GM21737 (cell line): ENCODE measurements at regions not wholly inside any gene's neighbourhood (a gene's known extent, or its start where the extent isn't known, plus 50 kb on each side); places are given as distances from the start of the nearest gene placed in this dataset.
"Not testable (repeated sequence)": the region's sequence is repeated elsewhere in the genome, so short reads cannot be mapped to it uniquely, and the experiment has no call there.

ENCODE experiments used
- ATAC-seq: cut with Tn5 transposase; IDR thresholded peaks from one replicate; pipeline ENCODE4 v1.9.1; 2021; ENCODE audit warnings: mild to moderate bottlenecking, moderate library complexity; ENCODE audit not compliant: unreplicated experiment

- ATAC-seq = no peak
Measured at GRCh38 chr6:9236443-9236842, 801.1 kb upstream of the SLC35B3 start.

- ATAC-seq = no peak
Measured at GRCh38 chr6:9233686-9234085, 798.3 kb upstream of the SLC35B3 start.

GRCh38 chr6:9233226-9233625, 797.9 kb upstream of the SLC35B3 start:
- ATAC-seq = no peak

- ATAC-seq = no peak
Measured at GRCh38 chr6:9225441-9225871, 790.1 kb upstream of the SLC35B3 start.

- no peak for ATAC-seq
Measured at GRCh38 chr6:9224539-9224938, 789.2 kb upstream of the SLC35B3 start.

- not testable (repeated sequence) for ATAC-seq
Measured at GRCh38 chr6:9213717-9214116, 778.4 kb upstream of the SLC35B3 start.

GRCh38 chr6:9208966-9209365, 773.6 kb upstream of the SLC35B3 start:
- ATAC-seq = no peak

GRCh38 chr6:9205645-9206044, 770.3 kb upstream of the SLC35B3 start:
- no peak for ATAC-seq

GRCh38 chr6:9204171-9204570, 768.8 kb upstream of the SLC35B3 start:
- ATAC-seq = no peak

GRCh38 chr6:9200712-9201111, 765.4 kb upstream of the SLC35B3 start:
- no peak for ATAC-seq

- no peak for ATAC-seq
Measured at GRCh38 chr6:9197726-9198125, 762.4 kb upstream of the SLC35B3 start.

- no peak for ATAC-seq
Measured at GRCh38 chr6:9195322-9195721, 760.0 kb upstream of the SLC35B3 start.

GRCh38 chr6:9192405-9192909, 757.1 kb upstream of the SLC35B3 start:
- no peak for ATAC-seq

GRCh38 chr6:9186148-9186547, 750.8 kb upstream of the SLC35B3 start:
- no peak for ATAC-seq

GRCh38 chr6:9178071-9178470, 742.7 kb upstream of the SLC35B3 start:
- no peak for ATAC-seq

- no peak for ATAC-seq
Measured at GRCh38 chr6:9173229-9173628, 737.9 kb upstream of the SLC35B3 start.

GRCh38 chr6:9172096-9172495, 736.8 kb upstream of the SLC35B3 start:
- ATAC-seq = no peak

- no peak for ATAC-seq
Measured at GRCh38 chr6:9168669-9169068, 733.3 kb upstream of the SLC35B3 start.

- ATAC-seq = no peak
Measured at GRCh38 chr6:9161731-9162130, 726.4 kb upstream of the SLC35B3 start.

GRCh38 chr6:9159051-9159450, 723.7 kb upstream of the SLC35B3 start:
- ATAC-seq = no peak

GRCh38 chr6:9155836-9156235, 720.5 kb upstream of the SLC35B3 start:
- ATAC-seq = no peak

GRCh38 chr6:9143140-9143539, 707.8 kb upstream of the SLC35B3 start:
- no peak for ATAC-seq

- ATAC-seq = no peak
Measured at GRCh38 chr6:9140951-9141460, 705.7 kb upstream of the SLC35B3 start.
